ENCODE measurements at regions not wholly inside any gene's neighbourhood (a gene's known extent, or its start where the extent isn't known, plus 50 kb on each side); places are given as distances from the start of the nearest gene placed in this dataset.

DNA sequence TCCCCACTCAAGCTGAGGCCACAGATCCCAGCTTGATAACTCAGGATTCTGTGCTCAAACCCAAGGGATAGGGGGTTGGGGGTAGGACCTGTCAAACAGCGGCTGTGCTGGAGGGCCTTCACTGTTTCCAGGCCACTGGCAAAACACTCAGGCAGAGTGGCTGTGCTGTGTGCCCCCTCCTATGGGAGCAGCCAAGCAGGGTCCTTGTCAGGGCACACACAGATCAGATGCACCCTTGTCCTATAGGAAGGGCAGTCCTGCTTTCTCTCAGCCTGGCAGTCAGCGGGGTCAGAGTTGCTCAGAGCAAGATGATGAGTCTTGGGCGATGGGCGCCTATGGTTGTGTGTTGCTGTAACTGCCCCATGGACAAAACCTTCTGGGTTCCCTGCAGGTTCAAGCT lies 554.8 kb downstream of the TBC1D32 start:
- TF ChIP-seq POLR2AphosphoS5 (IDR thresholded peaks at IDR 0.05; ENCODE audit: low read depth, low read length) (no peak), POLR2A (IDR thresholded peaks at IDR 0.05; ENCODE audit: low read depth, low read length) (no peak), TAF1 (IDR thresholded peaks at IDR 0.05; ENCODE audit: borderline replicate concordance, low read depth, low read length) (no peak)
